Breast epithelium (tissue), 3 donors: ENCODE measurements at regions not wholly inside any gene's neighbourhood (a gene's known extent, or its start where the extent isn't known, plus 50 kb on each side); places are given as distances from the start of the nearest gene placed in this dataset.

Experiments
- CTCF ChIP-seq, 3 donors: fragments of 450-650 bp; IDR thresholded peaks; one replicate each; pipeline ENCODE4 v1.5.1; 2016 to 2017; ENCODE audit warnings: antibody characterized with exemption in 3 of 3, mild to moderate bottlenecking in 3 of 3, moderate library complexity in 3 of 3
- POLR2A ChIP-seq: fragments of 450-650 bp; IDR thresholded peaks from one replicate; pipeline ENCODE4 v1.6.1; 2016; ENCODE audit warnings: antibody characterized with exemption, mild to moderate bottlenecking, moderate library complexity
- POLR2AphosphoS5 ChIP-seq, 3 donors: sonication (generic); formaldehyde crosslinking; IDR thresholded peaks; one replicate each; pipeline ENCODE4 v1.6.1; 2017; ENCODE audit warnings: antibody characterized with exemption in 3 of 3

GRCh38 chr2:6787376-6787775 is 78.3 kb downstream of the CMPK2 start:
- TF ChIP-seq CTCF (IDR thresholded peaks at IDR 0.05): no peak
- no peak for TF ChIP-seq POLR2AphosphoS5 (IDR thresholded peaks at IDR 0.05)
- TF ChIP-seq POLR2A: no peak
